ENCODE measurements at regions not wholly inside any gene's neighbourhood (a gene's known extent, or its start where the extent isn't known, plus 50 kb on each side); places are given as distances from the start of the nearest gene placed in this dataset.
"Not testable (repeated sequence)": the region's sequence is repeated elsewhere in the genome, so short reads cannot be mapped to it uniquely, and the experiment has no call there.

GRCh38 chr3:174365796-174366195 is 493.3 kb upstream of the NAALADL2 start:
- POLR2A ChIA-PET: no interaction called here
- H3K4me1 Mint-ChIP-seq: no peaks in the 10 kb centered on the region
- no peak overlapping the region for H3K27ac Mint-ChIP-seq
- H3K4me3 Mint-ChIP-seq: no peak overlapping the region
- DNase-seq: no peak
- no peaks in the 10 kb centered on the region for H3K36me3 Mint-ChIP-seq (ENCODE audit: low read depth)
- H3K27me3 Mint-ChIP-seq: no peaks in the 10 kb centered on the region
- peaks cover 6% of the 10 kb centered on the region for H3K9me3 Mint-ChIP-seq
- CTCF ChIA-PET: no interaction called here

GRCh38 chr3:174366904-174367303 is 492.2 kb upstream of the NAALADL2 start:
- H3K9me3 Mint-ChIP-seq; H3K4me3 Mint-ChIP-seq; DNase-seq; CTCF ChIA-PET; H3K4me1 Mint-ChIP-seq; POLR2A ChIA-PET; H3K27me3 Mint-ChIP-seq; H3K36me3 Mint-ChIP-seq (ENCODE audit: low read depth); H3K27ac Mint-ChIP-seq: not testable (repeated sequence)

GRCh38 chr3:174376346-174376745 is 482.8 kb upstream of the NAALADL2 start:
- Mint-ChIP-seq H3K27me3 (no peaks in the 10 kb centered on the region), H3K36me3 (ENCODE audit: low read depth) (no peaks in the 10 kb centered on the region), H3K4me1 (no peaks in the 10 kb centered on the region), H3K27ac (no peak overlapping the region), H3K9me3 (no peaks in the 10 kb centered on the region), H3K4me3 (no peak overlapping the region)
- no peak for DNase-seq
- ChIA-PET POLR2A (no interaction called here), CTCF (no interaction called here)

GRCh38 chr3:174377096-174377495 is 482.0 kb upstream of the NAALADL2 start:
- ChIA-PET POLR2A (no interaction called here), CTCF (no interaction called here)
- Mint-ChIP-seq H3K27ac (no peak overlapping the region), H3K36me3 (ENCODE audit: low read depth) (no peaks in the 10 kb centered on the region), H3K4me1 (no peaks in the 10 kb centered on the region), H3K9me3 (no peaks in the 10 kb centered on the region), H3K4me3 (no peak overlapping the region), H3K27me3 (no peaks in the 10 kb centered on the region)
- DNase-seq: no peak

GRCh38 chr3:174377684-174378083 is 481.4 kb upstream of the NAALADL2 start:
- ChIA-PET POLR2A (no interaction called here), CTCF (no interaction called here)
- Mint-ChIP-seq H3K27me3 (no peaks in the 10 kb centered on the region), H3K4me1 (no peaks in the 10 kb centered on the region), H3K36me3 (ENCODE audit: low read depth) (no peaks in the 10 kb centered on the region), H3K27ac (no peak overlapping the region), H3K9me3 (no peaks in the 10 kb centered on the region), H3K4me3 (no peak overlapping the region)
- no peak for DNase-seq

GRCh38 chr3:174382878-174383277 is 476.3 kb upstream of the NAALADL2 start:
- Mint-ChIP-seq H3K27ac (no peak overlapping the region), H3K4me3 (no peak overlapping the region), H3K27me3 (no peaks in the 10 kb centered on the region), H3K4me1 (no peaks in the 10 kb centered on the region), H3K9me3 (no peaks in the 10 kb centered on the region), H3K36me3 (ENCODE audit: low read depth) (no peaks in the 10 kb centered on the region)
- no peak for DNase-seq
- ChIA-PET CTCF (no interaction called here), POLR2A (no interaction called here)

- Mint-ChIP-seq H3K36me3 (ENCODE audit: low read depth) (no peaks in the 10 kb centered on the region), H3K4me3 (no peak overlapping the region), H3K9me3 (peaks cover 4% of the 10 kb centered on the region), H3K27me3 (no peaks in the 10 kb centered on the region), H3K4me1 (no peaks in the 10 kb centered on the region), H3K27ac (no peak overlapping the region)
- no peak for DNase-seq
- CTCF ChIA-PET: no interaction called here
- POLR2A ChIA-PET: no interaction called here
Observed at GRCh38 chr3:174387736-174388135, 471.4 kb upstream of the NAALADL2 start.

GRCh38 chr3:174397848-174398247 is 461.3 kb upstream of the NAALADL2 start:
- CTCF ChIA-PET: no interaction called here

GRCh38 chr3:174398761-174399160 is 460.4 kb upstream of the NAALADL2 start:
- Mint-ChIP-seq H3K4me3 (no peak overlapping the region), H3K36me3 (ENCODE audit: low read depth) (no peaks in the 10 kb centered on the region), H3K27me3 (no peaks in the 10 kb centered on the region), H3K4me1 (no peaks in the 10 kb centered on the region), H3K27ac (no peak overlapping the region), H3K9me3 (peaks cover 5% of the 10 kb centered on the region)
- ChIA-PET CTCF (no interaction called here), POLR2A (no interaction called here)
- DNase-seq: no peak

More at GRCh38 chr3:174397848-174398247, 461.3 kb upstream of the NAALADL2 start:
- Mint-ChIP-seq H3K4me3 (no peak overlapping the region), H3K27ac (no peak overlapping the region), H3K9me3 (peaks cover 5% of the 10 kb centered on the region), H3K4me1 (no peaks in the 10 kb centered on the region), H3K36me3 (ENCODE audit: low read depth) (no peaks in the 10 kb centered on the region), H3K27me3 (no peaks in the 10 kb centered on the region)
- DNase-seq: no peak
- POLR2A ChIA-PET: no interaction called here

- H3K4me3 Mint-ChIP-seq: no peak overlapping the region
- no peaks in the 10 kb centered on the region for H3K4me1 Mint-ChIP-seq
- no peak for DNase-seq
- H3K27ac Mint-ChIP-seq: no peak overlapping the region
- H3K9me3 Mint-ChIP-seq: peaks cover 8% of the 10 kb centered on the region
- CTCF ChIA-PET: no interaction called here
- no peaks in the 10 kb centered on the region for H3K27me3 Mint-ChIP-seq
- no peaks in the 10 kb centered on the region for H3K36me3 Mint-ChIP-seq (ENCODE audit: low read depth)
- POLR2A ChIA-PET: no interaction called here
Observed at GRCh38 chr3:174403831-174404230, 455.3 kb upstream of the NAALADL2 start.

GRCh38 chr3:174408310-174408709 is 450.8 kb upstream of the NAALADL2 start:
- Mint-ChIP-seq H3K27me3 (no peaks in the 10 kb centered on the region), H3K4me3 (no peak overlapping the region), H3K36me3 (ENCODE audit: low read depth) (no peaks in the 10 kb centered on the region), H3K4me1 (no peaks in the 10 kb centered on the region), H3K9me3 (peaks cover 3% of the 10 kb centered on the region), H3K27ac (no peak overlapping the region)
- no peak for DNase-seq
- CTCF ChIA-PET: no interaction called here
- POLR2A ChIA-PET: no interaction called here

GRCh38 chr3:174409086-174409743 is 449.9 kb upstream of the NAALADL2 start:
- no peak for DNase-seq
- Mint-ChIP-seq H3K27me3 (no peaks in the 10 kb centered on the region), H3K4me1 (no peaks in the 10 kb centered on the region), H3K36me3 (ENCODE audit: low read depth) (no peaks in the 10 kb centered on the region), H3K27ac (no peak overlapping the region), H3K4me3 (no peak overlapping the region), H3K9me3 (peaks cover 3% of the 10 kb centered on the region)
- CTCF ChIA-PET: no interaction called here
- POLR2A ChIA-PET: no interaction called here

GRCh38 chr3:174413062-174413912 is 445.8 kb upstream of the NAALADL2 start:
- CTCF ChIA-PET: no interaction called here

GRCh38 chr3:174414902-174415301 is 444.2 kb upstream of the NAALADL2 start:
- H3K36me3 Mint-ChIP-seq (ENCODE audit: low read depth): no peaks in the 10 kb centered on the region
- H3K27me3 Mint-ChIP-seq: no peaks in the 10 kb centered on the region
- CTCF ChIA-PET: no interaction called here
- no peaks in the 10 kb centered on the region for H3K4me1 Mint-ChIP-seq
- no peak overlapping the region for H3K4me3 Mint-ChIP-seq
- H3K27ac Mint-ChIP-seq: no peak overlapping the region
- POLR2A ChIA-PET: no interaction called here
- DNase-seq: no peak
- no peaks in the 10 kb centered on the region for H3K9me3 Mint-ChIP-seq

More at GRCh38 chr3:174413062-174413912, 445.8 kb upstream of the NAALADL2 start:
- Mint-ChIP-seq H3K36me3 (ENCODE audit: low read depth) (no peaks in the 10 kb centered on the region), H3K4me3 (no peak overlapping the region), H3K27ac (no peak overlapping the region), H3K4me1 (no peaks in the 10 kb centered on the region), H3K9me3 (no peaks in the 10 kb centered on the region), H3K27me3 (no peaks in the 10 kb centered on the region)
- DNase-seq: no peak
- POLR2A ChIA-PET: no interaction called here

Data from activated CD4-positive, alpha-beta memory T cell treated with anti-CD3 and anti-CD28 coated beads, Interleukin-2, amount 10 ng/mL, durations not matched to agents 7 days and 5 days (primary cell).